ENCODE measurements at regions not wholly inside any gene's neighbourhood (a gene's known extent, or its start where the extent isn't known, plus 50 kb on each side); places are given as distances from the start of the nearest gene placed in this dataset.

- Histone ChIP-seq H3K4me3 (ENCODE audit: control extremely low read depth in 1 of 5, extremely low read depth in 1 of 5, insufficient read depth in 1 of 5, low read depth in 2 of 5, low read length in 4 of 5) (no peak overlapping the region), H3K9ac (ENCODE audit: low read length) (no peak overlapping the region), H4K20me1 (ENCODE audit: control insufficient read depth, insufficient read depth, low read length, poor library complexity, severe bottlenecking) (no peaks in the 10 kb centered on the region), H3K36me3 (replicated peaks in 1 of 2; ENCODE audit: control extremely low read depth in 1 of 2, control insufficient read depth in 1 of 2, extremely low read depth in 1 of 2, insufficient read depth in 2 of 2, low read length in 1 of 2) (no peaks in the 10 kb centered on the region), H3K27me3 (replicated peaks in 1 of 4; ENCODE audit: control extremely low read depth in 1 of 4, control insufficient read depth in 3 of 4, insufficient read depth in 4 of 4, low read length in 3 of 4) (peaks cover 0 to 9% (median 0%) of the 10 kb centered on the region in 4 experiments), H3K9me3 (ENCODE audit: control extremely low read depth in 1 of 3, control insufficient read depth in 2 of 3, insufficient read depth in 1 of 3, low read length in 2 of 3) (peaks cover 2 to 18% (median 3%) of the 10 kb centered on the region in 3 donors), H3K79me2 (ENCODE audit: control insufficient read depth, insufficient read depth, low read length) (no peaks in the 10 kb centered on the region), H3K4me1 (ENCODE audit: control insufficient read depth in 2 of 2, insufficient read depth in 2 of 2, low read length in 2 of 2) (no peaks in the 10 kb centered on the region), H3K27ac (ENCODE audit: low read length in 2 of 2) (no peak overlapping the region), H2AFZ (ENCODE audit: insufficient read depth, low read depth, low read length, poor library complexity, severe bottlenecking) (no peak overlapping the region), H3K4me2 (replicated peaks; ENCODE audit: low read depth, low read length, poor library complexity, severe bottlenecking) (no peak overlapping the region)
- TF ChIP-seq CTCF (IDR thresholded peaks at IDR 0.05) (no peak), EZH2 (IDR thresholded peaks at IDR 0.05; ENCODE audit: borderline replicate concordance, insufficient read depth, low read depth, low read length, poor library complexity, severe bottlenecking) (no peak)
- Mint-ChIP-seq H3K4me1 (no peaks in the 10 kb centered on the region), H3K9me3 (ENCODE audit: insufficient read depth) (peaks cover 9% of the 10 kb centered on the region), H3K27me3 (peaks cover 51% of the 10 kb centered on the region), H3K4me3 (no peak overlapping the region), H3K27ac (no peak overlapping the region)
- DNase-seq = no peak
- ATAC-seq (ENCODE audit: low read depth) = no peak
- CTCF ChIA-PET = no interaction called here
- intact Hi-C loops (cut with micrococcal nuclease) = no loop called here
- POLR2A ChIA-PET = no interaction called here
Observed at GRCh38 chr10:78118591-78118990, 84.9 kb downstream of the RPS24 start.

- Mint-ChIP-seq H3K4me3 (no peak overlapping the region), H3K27ac (no peak overlapping the region), H3K4me1 (no peaks in the 10 kb centered on the region), H3K9me3 (ENCODE audit: insufficient read depth) (peaks cover 14% of the 10 kb centered on the region), H3K27me3 (peaks cover 34% of the 10 kb centered on the region)
- no peaks in the 10 kb centered on the region for H3K79me2 ChIP-seq (ENCODE audit: control insufficient read depth, insufficient read depth, low read length)
- no peak overlapping the region for H3K27ac ChIP-seq (ENCODE audit: low read length in 2 of 2)
- ATAC-seq (ENCODE audit: low read depth) (no peak), DNase-seq (no peak)
- no peaks in the 10 kb centered on the region for H3K4me1 ChIP-seq (ENCODE audit: control insufficient read depth in 2 of 2, insufficient read depth in 2 of 2, low read length in 2 of 2)
- H3K27me3 ChIP-seq (replicated peaks in 1 of 4; ENCODE audit: control extremely low read depth in 1 of 4, control insufficient read depth in 3 of 4, insufficient read depth in 4 of 4, low read length in 3 of 4) = peaks cover 0 to 6% (median 0%) of the 10 kb centered on the region in 4 experiments
- intact Hi-C loops (cut with micrococcal nuclease) = no loop called here
- no peak overlapping the region for H3K9ac ChIP-seq (ENCODE audit: low read length)
- H3K9me3 ChIP-seq (ENCODE audit: control extremely low read depth in 1 of 3, control insufficient read depth in 2 of 3, insufficient read depth in 1 of 3, low read length in 2 of 3) = peaks cover 3 to 18% (median 6%) of the 10 kb centered on the region in 3 donors
- no peaks in the 10 kb centered on the region for H3K36me3 ChIP-seq (replicated peaks in 1 of 2; ENCODE audit: control extremely low read depth in 1 of 2, control insufficient read depth in 1 of 2, extremely low read depth in 1 of 2, insufficient read depth in 2 of 2, low read length in 1 of 2)
- H4K20me1 ChIP-seq (ENCODE audit: control insufficient read depth, insufficient read depth, low read length, poor library complexity, severe bottlenecking) = no peaks in the 10 kb centered on the region
- POLR2A ChIA-PET = no interaction called here
- no peak overlapping the region for H3K4me3 ChIP-seq (ENCODE audit: control extremely low read depth in 1 of 5, extremely low read depth in 1 of 5, insufficient read depth in 1 of 5, low read depth in 2 of 5, low read length in 4 of 5)
- H3K4me2 ChIP-seq (replicated peaks; ENCODE audit: low read depth, low read length, poor library complexity, severe bottlenecking) = no peak overlapping the region
- TF ChIP-seq EZH2 (IDR thresholded peaks at IDR 0.05; ENCODE audit: borderline replicate concordance, insufficient read depth, low read depth, low read length, poor library complexity, severe bottlenecking) = no peak
- no peak for TF ChIP-seq CTCF (IDR thresholded peaks at IDR 0.05)
- no peak overlapping the region for H2AFZ ChIP-seq (ENCODE audit: insufficient read depth, low read depth, low read length, poor library complexity, severe bottlenecking)
- CTCF ChIA-PET = no interaction called here
Observed at GRCh38 chr10:78121801-78122200, 88.1 kb downstream of the RPS24 start.
